GM12865 (cell line): ENCODE measurements at regions not wholly inside any gene's neighbourhood (a gene's known extent, or its start where the extent isn't known, plus 50 kb on each side); places are given as distances from the start of the nearest gene placed in this dataset.

Source experiments
- DNase-seq: peaks from one replicate; pipeline ENCODE4 v3.0.0; 2010; ENCODE audit warnings: low read depth
- H3K4me3 ChIP-seq: 2 replicates; pipeline ENCODE4 v1.5.1; 2011; ENCODE audit warnings: mild to moderate bottlenecking, low read depth, low read length, control low read depth
- TF ChIP-seq, protein P1 (sequence below): IDR thresholded peaks from 2 replicates; pipeline ENCODE4 v1.5.1; 2011; ENCODE audit warnings: low read length, control low read depth, low read depth, inconsistent platforms; ENCODE audit not compliant: insufficient read depth; ENCODE audit errors: missing control alignments

DNA sequence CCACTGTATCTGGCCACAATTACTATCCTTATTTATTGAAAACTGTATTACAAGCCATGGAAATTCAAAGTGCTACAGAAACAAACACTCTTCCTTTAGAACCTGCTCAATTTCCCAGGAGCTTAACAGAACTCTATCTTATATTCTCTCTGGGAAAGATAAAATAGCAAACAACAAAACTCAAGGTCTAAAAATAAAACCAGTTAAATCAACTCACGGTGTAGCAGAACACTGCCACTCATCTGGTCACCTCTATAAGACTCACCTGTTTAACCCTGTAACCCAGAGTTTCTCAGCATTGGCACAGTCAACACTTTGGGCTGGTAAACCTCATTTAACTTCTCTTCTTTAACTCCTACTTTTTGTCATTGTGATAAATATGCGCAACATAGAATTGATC lies 348.9 kb downstream of the DCHS2 start:
- no peak for DNase-seq
- TF ChIP-seq, protein P1, sequence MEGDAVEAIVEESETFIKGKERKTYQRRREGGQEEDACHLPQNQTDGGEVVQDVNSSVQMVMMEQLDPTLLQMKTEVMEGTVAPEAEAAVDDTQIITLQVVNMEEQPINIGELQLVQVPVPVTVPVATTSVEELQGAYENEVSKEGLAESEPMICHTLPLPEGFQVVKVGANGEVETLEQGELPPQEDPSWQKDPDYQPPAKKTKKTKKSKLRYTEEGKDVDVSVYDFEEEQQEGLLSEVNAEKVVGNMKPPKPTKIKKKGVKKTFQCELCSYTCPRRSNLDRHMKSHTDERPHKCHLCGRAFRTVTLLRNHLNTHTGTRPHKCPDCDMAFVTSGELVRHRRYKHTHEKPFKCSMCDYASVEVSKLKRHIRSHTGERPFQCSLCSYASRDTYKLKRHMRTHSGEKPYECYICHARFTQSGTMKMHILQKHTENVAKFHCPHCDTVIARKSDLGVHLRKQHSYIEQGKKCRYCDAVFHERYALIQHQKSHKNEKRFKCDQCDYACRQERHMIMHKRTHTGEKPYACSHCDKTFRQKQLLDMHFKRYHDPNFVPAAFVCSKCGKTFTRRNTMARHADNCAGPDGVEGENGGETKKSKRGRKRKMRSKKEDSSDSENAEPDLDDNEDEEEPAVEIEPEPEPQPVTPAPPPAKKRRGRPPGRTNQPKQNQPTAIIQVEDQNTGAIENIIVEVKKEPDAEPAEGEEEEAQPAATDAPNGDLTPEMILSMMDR = no peak
- H3K4me3 ChIP-seq = no peak overlapping the region

DNA sequence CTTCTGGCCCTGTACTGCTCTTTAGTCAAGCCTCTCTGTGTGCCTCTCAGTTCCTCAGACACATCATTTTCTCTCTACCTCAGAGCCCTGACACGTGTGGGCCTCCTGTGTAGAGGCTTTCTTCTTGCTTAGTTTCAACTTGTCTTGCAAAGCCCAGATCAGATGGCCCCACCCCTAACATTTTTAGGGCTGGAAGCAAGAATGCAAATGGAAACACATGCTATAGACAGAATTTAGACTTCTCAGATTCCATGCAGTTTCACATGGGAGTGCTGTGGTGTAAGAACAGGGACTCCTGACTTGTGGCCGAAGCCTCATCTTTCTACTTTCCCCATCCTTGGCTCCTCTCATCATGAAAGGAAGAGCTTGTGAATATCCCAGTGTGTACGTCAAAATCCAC lies 350.7 kb downstream of the DCHS2 start:
- no peak for DNase-seq
- TF ChIP-seq, protein P1 = no peak
- no peak overlapping the region for H3K4me3 ChIP-seq

DNA sequence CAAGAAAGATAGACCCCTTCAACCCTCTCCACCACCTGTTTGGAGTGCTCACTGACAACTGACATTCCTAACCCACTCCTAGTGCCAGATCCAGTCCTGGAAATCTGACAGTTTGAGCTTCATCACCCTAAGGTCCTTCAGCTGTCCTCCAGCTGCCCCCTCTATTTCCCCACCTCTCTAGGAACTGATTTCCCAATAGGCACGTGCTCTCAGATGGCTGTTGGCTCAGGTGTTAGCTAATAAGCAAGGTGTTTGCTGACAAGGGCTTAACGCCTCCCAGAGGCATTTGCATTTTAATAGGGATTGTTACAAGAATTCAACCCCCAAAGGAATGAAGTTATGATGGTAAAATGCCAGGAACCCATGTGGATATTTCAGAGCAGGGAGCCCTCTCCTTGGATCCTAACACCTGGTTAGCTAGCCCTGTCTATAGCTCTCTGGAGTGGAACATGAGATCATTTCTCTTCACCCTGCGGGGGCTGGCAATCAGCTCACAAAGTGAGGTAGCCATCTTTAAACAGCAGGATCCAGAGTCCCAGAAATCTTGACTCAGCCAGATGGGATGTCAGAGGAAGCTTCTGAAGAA lies 348.5 kb upstream of the SFRP2 start:
- DNase-seq = no peak
- TF ChIP-seq, protein P1 = no peak
- no peak overlapping the region for H3K4me3 ChIP-seq

DNA sequence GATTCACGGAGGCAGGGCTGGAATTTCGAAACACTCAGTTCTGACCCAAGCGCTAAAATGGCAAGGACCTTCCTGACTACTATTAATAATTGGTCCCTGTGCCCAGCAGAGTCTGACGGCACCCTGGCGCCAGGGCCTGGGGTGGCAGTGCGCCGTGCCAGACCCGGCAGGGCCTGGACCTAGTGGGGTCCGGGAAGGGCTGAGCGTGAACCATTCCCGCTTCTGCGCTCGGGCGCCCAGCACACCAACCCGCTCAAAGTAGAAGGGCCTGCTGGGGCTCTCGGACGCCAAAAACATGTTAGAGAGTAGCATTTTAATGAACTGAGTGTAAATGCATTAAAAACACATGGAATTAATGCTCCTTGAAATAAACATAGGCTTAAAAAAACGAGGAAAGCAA lies 346.7 kb upstream of the SFRP2 start:
- TF ChIP-seq, protein P1 = no peak
- H3K4me3 ChIP-seq = no peak overlapping the region
- no peak for DNase-seq

DNA sequence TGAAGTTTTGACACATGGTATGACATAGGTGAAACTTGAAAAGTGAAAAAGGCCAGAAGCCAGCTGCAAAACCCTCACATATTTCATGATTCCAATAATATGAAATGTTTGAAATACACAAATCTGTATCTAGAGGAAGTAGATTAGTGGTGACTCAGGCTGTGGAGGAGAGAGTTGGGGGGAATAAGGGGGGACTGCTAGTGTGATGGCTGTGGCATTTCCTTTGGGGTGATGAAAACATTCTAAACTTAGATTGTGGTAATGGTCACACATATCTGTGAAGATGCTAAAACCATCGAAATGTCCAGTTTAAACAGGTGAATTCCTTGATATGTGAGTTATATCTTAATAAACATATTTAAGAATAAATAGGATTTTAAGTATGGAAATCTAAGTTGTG lies 343.5 kb upstream of the SFRP2 start:
- TF ChIP-seq, protein P1 = no peak
- H3K4me3 ChIP-seq = no peak overlapping the region
- no peak for DNase-seq

DNA sequence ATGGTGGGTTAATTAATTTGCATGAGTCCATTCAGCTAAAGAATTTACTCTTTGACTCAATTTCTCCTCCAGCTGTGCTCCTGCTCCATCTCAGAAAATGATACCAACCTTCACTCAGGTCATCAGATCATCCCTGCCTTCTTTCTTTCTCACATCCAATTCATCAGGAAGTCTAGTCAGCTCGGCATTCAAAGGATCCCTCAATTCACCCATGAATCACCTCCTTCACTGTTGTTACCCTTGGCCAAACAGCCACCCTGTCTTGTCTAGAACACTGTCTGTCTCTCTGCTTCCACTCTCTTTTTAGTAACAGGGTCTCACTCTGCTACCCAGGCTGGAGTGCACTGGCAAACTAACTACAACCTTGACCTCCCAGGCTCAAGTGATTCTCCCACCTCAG lies 337.4 kb upstream of the SFRP2 start:
- no peak for DNase-seq
- TF ChIP-seq, protein P1 = no peak
- H3K4me3 ChIP-seq = no peak overlapping the region

DNA sequence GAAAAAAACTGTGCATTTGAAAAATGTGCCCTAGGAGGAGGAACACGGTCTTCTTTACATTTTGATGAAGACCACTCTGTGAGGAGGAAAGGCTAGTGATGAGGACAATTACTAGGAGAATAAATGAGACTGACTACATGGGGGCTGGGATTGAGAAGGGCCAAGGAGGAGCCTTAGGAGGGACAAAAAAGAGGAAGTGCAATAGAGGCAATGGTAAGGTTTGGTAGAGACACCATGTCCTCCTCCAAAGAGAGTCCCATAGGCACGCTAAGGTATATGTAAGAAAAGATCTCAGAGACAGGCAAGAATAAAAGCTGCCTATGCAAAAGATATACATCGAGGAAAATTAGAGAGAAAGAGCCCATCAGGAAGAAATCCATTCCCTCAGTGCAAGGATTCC lies 336.5 kb upstream of the SFRP2 start:
- TF ChIP-seq, protein P1 = no peak
- H3K4me3 ChIP-seq = no peak overlapping the region
- DNase-seq = no peak
